ENCODE measurements at regions not wholly inside any gene's neighbourhood (a gene's known extent, or its start where the extent isn't known, plus 50 kb on each side); places are given as distances from the start of the nearest gene placed in this dataset.

- no peak for DNase-seq
- intact Hi-C loops (cut with DNase I), result no loop called here
- Histone ChIP-seq H3K27ac (no peak overlapping the region), H3K36me3 (no peaks in the 10 kb centered on the region), H3K9ac (ENCODE audit: low read depth in 2 of 2, low read length in 2 of 2) (no peak overlapping the region), H3K4me3 (no peak overlapping the region), H3K9me3 (no peaks in the 10 kb centered on the region), H3K27me3 (no peaks in the 10 kb centered on the region), H3K4me1 (no peaks in the 10 kb centered on the region)
- TF ChIP-seq CTCF (IDR thresholded peaks at IDR 0.05), result no peak
Observed at GRCh38 chr2:207448006-207448405, 81.8 kb upstream of the CREB1 start.

- DNase-seq, result no peak
Observed at GRCh38 chr2:207449642-207450165, 80.1 kb upstream of the CREB1 start.

GRCh38 chr2:207450186-207450585, 79.6 kb upstream of the CREB1 start:
- Histone ChIP-seq H3K27ac (no peak overlapping the region), H3K36me3 (no peaks in the 10 kb centered on the region), H3K4me1 (no peaks in the 10 kb centered on the region), H3K9ac (ENCODE audit: low read depth in 2 of 2, low read length in 2 of 2) (no peak overlapping the region), H3K27me3 (no peaks in the 10 kb centered on the region), H3K4me3 (no peak overlapping the region), H3K9me3 (no peaks in the 10 kb centered on the region)
- intact Hi-C loops (cut with DNase I), result no loop called here
- TF ChIP-seq CTCF (IDR thresholded peaks at IDR 0.05), result no peak
- DNase-seq, result no peak

More at GRCh38 chr2:207449642-207450165, 80.1 kb upstream of the CREB1 start:
- H3K4me1 ChIP-seq, result no peaks in the 10 kb centered on the region
- no peak for TF ChIP-seq CTCF (IDR thresholded peaks at IDR 0.05)
- H3K4me3 ChIP-seq, result no peak overlapping the region
- H3K36me3 ChIP-seq, result no peaks in the 10 kb centered on the region
- H3K9me3 ChIP-seq, result no peaks in the 10 kb centered on the region
- intact Hi-C loops (cut with DNase I), result no loop called here
- no peak overlapping the region for H3K9ac ChIP-seq (ENCODE audit: low read depth in 2 of 2, low read length in 2 of 2)
- H3K27ac ChIP-seq, result no peak overlapping the region
- H3K27me3 ChIP-seq, result no peaks in the 10 kb centered on the region

- no peak for DNase-seq
- H3K27ac ChIP-seq, result no peak overlapping the region
- intact Hi-C loops (cut with DNase I), result no loop called here
- H3K27me3 ChIP-seq, result no peaks in the 10 kb centered on the region
- H3K9ac ChIP-seq (ENCODE audit: low read depth in 2 of 2, low read length in 2 of 2), result no peak overlapping the region
- no peaks in the 10 kb centered on the region for H3K36me3 ChIP-seq
- no peaks in the 10 kb centered on the region for H3K4me1 ChIP-seq
- H3K9me3 ChIP-seq, result no peaks in the 10 kb centered on the region
- no peak for TF ChIP-seq CTCF (IDR thresholded peaks at IDR 0.05)
- no peak overlapping the region for H3K4me3 ChIP-seq
Observed at GRCh38 chr2:207458582-207458981, 71.2 kb upstream of the CREB1 start.

- Histone ChIP-seq H3K4me1 (no peaks in the 10 kb centered on the region), H3K27me3 (no peaks in the 10 kb centered on the region), H3K4me3 (no peak overlapping the region), H3K9ac (ENCODE audit: low read depth in 2 of 2, low read length in 2 of 2) (no peak overlapping the region), H3K27ac (no peak overlapping the region), H3K9me3 (no peaks in the 10 kb centered on the region), H3K36me3 (no peaks in the 10 kb centered on the region)
- no peak for TF ChIP-seq CTCF (IDR thresholded peaks at IDR 0.05)
- intact Hi-C loops (cut with DNase I), result no loop called here
- no peak for DNase-seq
Observed at GRCh38 chr2:207459990-207460757, 69.6 kb upstream of the CREB1 start.
